ENCODE measurements at regions not wholly inside any gene's neighbourhood (a gene's known extent, or its start where the extent isn't known, plus 50 kb on each side); places are given as distances from the start of the nearest gene placed in this dataset.

DNA sequence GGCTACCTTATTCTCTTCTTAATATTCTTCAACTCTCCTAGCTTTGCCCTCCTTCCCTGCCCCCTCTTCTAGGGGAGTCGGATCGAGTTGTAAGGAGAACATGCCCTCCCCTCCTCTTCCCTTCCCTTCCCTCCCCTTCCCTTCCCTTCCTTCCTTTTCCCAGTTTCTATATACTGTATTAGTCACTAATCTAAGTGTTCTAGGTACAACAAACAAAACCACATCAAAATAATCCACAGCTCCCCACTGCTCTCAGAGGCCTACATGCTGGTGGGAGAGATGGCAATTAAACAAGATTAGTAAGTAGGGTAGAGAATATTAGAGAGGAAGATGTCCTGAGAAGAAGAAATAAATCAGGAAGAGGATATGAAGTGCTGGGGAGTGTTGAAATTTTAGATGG is 119.9 kb upstream of the PZP start:
- Histone ChIP-seq H3K9ac (ENCODE audit: low read depth, low read length) (no peak overlapping the region), H3K4me3 (ENCODE audit: insufficient read depth, low read depth, low read length) (no peak overlapping the region), H3K79me1 (ENCODE audit: low read depth in 1 of 2, low read length in 2 of 2) (no peaks in the 10 kb centered on the region), H3K36me3 (ENCODE audit: control insufficient read depth, insufficient read depth, low read length) (no peaks in the 10 kb centered on the region), H2AK5ac (ENCODE audit: low read depth, low read length) (no peak overlapping the region), H3K27ac (ENCODE audit: insufficient read depth, low read length) (no peak overlapping the region), H4K5ac (ENCODE audit: low read depth, low read length) (no peak overlapping the region), H3K4me1 (ENCODE audit: control insufficient read depth, insufficient read depth, low read length) (no peaks in the 10 kb centered on the region), H3K18ac (ENCODE audit: low read depth, low read length) (no peak overlapping the region), H2BK15ac (ENCODE audit: low read depth, low read length) (no peak overlapping the region), H3K23ac (ENCODE audit: low read depth, low read length) (no peak overlapping the region), H2BK120ac (ENCODE audit: low read depth, low read length) (no peak overlapping the region), H3K4me2 (ENCODE audit: low read depth, low read length) (no peak overlapping the region), H3K9me3 (ENCODE audit: control insufficient read depth, insufficient read depth, low read length) (no peaks in the 10 kb centered on the region), H2AFZ (replicated peaks; ENCODE audit: low read length, poor library complexity) (no peak overlapping the region), H2AK9ac (replicated peaks; ENCODE audit: low read depth, low read length, poor library complexity) (no peak overlapping the region), H4K91ac (ENCODE audit: insufficient read depth, low read depth, low read length) (no peak overlapping the region), H2BK5ac (ENCODE audit: low read depth, low read length, poor library complexity, severe bottlenecking) (no peak overlapping the region), H3K14ac (replicated peaks; ENCODE audit: low read depth, low read length) (no peak overlapping the region), H3K4ac (ENCODE audit: low read depth, low read length) (no peak overlapping the region), H2BK20ac (ENCODE audit: low read depth, low read length) (no peak overlapping the region), H4K8ac (ENCODE audit: low read depth in 2 of 2, low read length in 2 of 2) (no peak overlapping the region), H3K27me3 (ENCODE audit: control insufficient read depth, insufficient read depth, low read length) (peaks cover 7% of the 10 kb centered on the region), H4K20me1 (ENCODE audit: insufficient read depth, low read length) (no peaks in the 10 kb centered on the region), H3K9me1 (ENCODE audit: insufficient read depth, low read length) (no peaks in the 10 kb centered on the region), H3K56ac (ENCODE audit: extremely low read depth, insufficient read depth, low read length) (no peak overlapping the region)
- no peak for TF ChIP-seq NFE2L2 (IDR thresholded peaks at IDR 0.05; ENCODE audit: low read depth, low read length)
- no peak for TF ChIP-seq RAD21 (IDR thresholded peaks at IDR 0.05; ENCODE audit: low read length)
- TF ChIP-seq POLR2A (IDR thresholded peaks at IDR 0.05; ENCODE audit: low read depth, low read length), result no peak
- no peak for TF ChIP-seq RFX5 (IDR thresholded peaks at IDR 0.05; ENCODE audit: low read depth, low read length)
- no peak for TF ChIP-seq MAZ (IDR thresholded peaks at IDR 0.05; ENCODE audit: borderline replicate concordance, low read depth, low read length)
- TF ChIP-seq, protein P1, sequence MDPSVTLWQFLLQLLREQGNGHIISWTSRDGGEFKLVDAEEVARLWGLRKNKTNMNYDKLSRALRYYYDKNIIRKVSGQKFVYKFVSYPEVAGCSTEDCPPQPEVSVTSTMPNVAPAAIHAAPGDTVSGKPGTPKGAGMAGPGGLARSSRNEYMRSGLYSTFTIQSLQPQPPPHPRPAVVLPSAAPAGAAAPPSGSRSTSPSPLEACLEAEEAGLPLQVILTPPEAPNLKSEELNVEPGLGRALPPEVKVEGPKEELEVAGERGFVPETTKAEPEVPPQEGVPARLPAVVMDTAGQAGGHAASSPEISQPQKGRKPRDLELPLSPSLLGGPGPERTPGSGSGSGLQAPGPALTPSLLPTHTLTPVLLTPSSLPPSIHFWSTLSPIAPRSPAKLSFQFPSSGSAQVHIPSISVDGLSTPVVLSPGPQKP (IDR thresholded peaks at IDR 0.05; ENCODE audit: borderline replicate concordance, low read depth, low read length), result no peak
- no peak for TF ChIP-seq SMC3 (IDR thresholded peaks at IDR 0.05; ENCODE audit: low read depth, low read length)
- TF ChIP-seq CHD1 (IDR thresholded peaks at IDR 0.05; ENCODE audit: low read depth, low read length), result no peak
- TF ChIP-seq, protein P2, sequence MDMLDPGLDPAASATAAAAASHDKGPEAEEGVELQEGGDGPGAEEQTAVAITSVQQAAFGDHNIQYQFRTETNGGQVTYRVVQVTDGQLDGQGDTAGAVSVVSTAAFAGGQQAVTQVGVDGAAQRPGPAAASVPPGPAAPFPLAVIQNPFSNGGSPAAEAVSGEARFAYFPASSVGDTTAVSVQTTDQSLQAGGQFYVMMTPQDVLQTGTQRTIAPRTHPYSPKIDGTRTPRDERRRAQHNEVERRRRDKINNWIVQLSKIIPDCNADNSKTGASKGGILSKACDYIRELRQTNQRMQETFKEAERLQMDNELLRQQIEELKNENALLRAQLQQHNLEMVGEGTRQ (IDR thresholded peaks at IDR 0.05; ENCODE audit: low read depth, low read length), result no peak
- TF ChIP-seq FOS (IDR thresholded peaks at IDR 0.05; ENCODE audit: low read depth, low read length), result no peak
- no peak for TF ChIP-seq BHLHE40 (IDR thresholded peaks at IDR 0.05; ENCODE audit: low read depth, low read length)
- TF ChIP-seq MXI1 (IDR thresholded peaks at IDR 0.05; ENCODE audit: borderline replicate concordance, low read depth, low read length), result no peak
- TF ChIP-seq RCOR1 (IDR thresholded peaks at IDR 0.05; ENCODE audit: insufficient replicate concordance, low read length), result no peak
- no peak for TF ChIP-seq MAFK (IDR thresholded peaks at IDR 0.05; ENCODE audit: low read depth, low read length)
- POLR2A ChIA-PET (ENCODE audit: unreplicated experiment), result no interaction called here
- no CpG with 5 or more reads among the region's 2 CpGs for WGBS, 2 experiments (ENCODE audit: extremely low coverage in 2 of 2, insufficient read length in 1 of 2)
- DNase-seq, result no peak
- dilution Hi-C loops (cut with HindIII; ENCODE audit: low sequenced_read_pairs, unreplicated experiment), result no loop called here
- CTCF ChIA-PET, result no interaction called here
- in situ Hi-C loops (cut with MboI; ENCODE audit: low sequenced_read_pairs), result loop anchor here (25.0 kb wide), 3 partner anchors 134 to 384 kb away; no protein-coding TSS in a partner anchor
- intact Hi-C loops (cut with micrococcal nuclease), result no loop called here
- no peak for ATAC-seq (ENCODE audit: low read depth)
- no TSS peak for BruUV-seq (replicated peaks)
